ENCODE measurements at regions not wholly inside any gene's neighbourhood (a gene's known extent, or its start where the extent isn't known, plus 50 kb on each side); places are given as distances from the start of the nearest gene placed in this dataset.

DNA sequence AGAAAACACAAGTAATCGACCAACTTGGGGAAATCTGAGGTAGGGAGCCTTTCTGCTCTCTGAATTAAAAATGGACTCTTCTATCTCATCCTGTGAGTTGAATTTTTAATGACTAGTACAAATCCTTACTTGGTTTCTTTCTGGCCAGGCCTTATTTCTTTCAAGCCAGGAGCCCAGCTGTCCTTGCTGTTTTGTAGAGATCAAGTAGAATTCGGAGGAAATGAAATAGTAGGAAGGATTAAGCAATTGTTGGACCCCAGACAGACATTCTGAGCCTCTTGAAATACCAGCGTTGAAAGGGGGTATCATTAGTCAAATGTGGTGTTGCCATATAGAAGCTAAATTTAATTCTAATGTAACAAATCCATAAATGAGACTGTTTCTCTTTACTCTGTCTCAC lies 53.7 kb upstream of the SMIM15 start:
- TF ChIP-seq, protein P1, sequence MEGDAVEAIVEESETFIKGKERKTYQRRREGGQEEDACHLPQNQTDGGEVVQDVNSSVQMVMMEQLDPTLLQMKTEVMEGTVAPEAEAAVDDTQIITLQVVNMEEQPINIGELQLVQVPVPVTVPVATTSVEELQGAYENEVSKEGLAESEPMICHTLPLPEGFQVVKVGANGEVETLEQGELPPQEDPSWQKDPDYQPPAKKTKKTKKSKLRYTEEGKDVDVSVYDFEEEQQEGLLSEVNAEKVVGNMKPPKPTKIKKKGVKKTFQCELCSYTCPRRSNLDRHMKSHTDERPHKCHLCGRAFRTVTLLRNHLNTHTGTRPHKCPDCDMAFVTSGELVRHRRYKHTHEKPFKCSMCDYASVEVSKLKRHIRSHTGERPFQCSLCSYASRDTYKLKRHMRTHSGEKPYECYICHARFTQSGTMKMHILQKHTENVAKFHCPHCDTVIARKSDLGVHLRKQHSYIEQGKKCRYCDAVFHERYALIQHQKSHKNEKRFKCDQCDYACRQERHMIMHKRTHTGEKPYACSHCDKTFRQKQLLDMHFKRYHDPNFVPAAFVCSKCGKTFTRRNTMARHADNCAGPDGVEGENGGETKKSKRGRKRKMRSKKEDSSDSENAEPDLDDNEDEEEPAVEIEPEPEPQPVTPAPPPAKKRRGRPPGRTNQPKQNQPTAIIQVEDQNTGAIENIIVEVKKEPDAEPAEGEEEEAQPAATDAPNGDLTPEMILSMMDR (conservative IDR thresholded peaks at IDR 0.05; ENCODE audit: low read length), result no peak
- DNase-seq (ENCODE audit: low read depth), result no peak

GRCh38 chr5:61216741-61217140 lies 54.5 kb upstream of the SMIM15 start:
- TF ChIP-seq, protein P1 (conservative IDR thresholded peaks at IDR 0.05; ENCODE audit: low read length), result no peak
- no peak overlapping the region for H3K4me3 ChIP-seq (ENCODE audit: low read length)

More for the DNA sequence above, 53.7 kb upstream of the SMIM15 start:
- no peak overlapping the region for H3K4me3 ChIP-seq (ENCODE audit: low read length)

DNA sequence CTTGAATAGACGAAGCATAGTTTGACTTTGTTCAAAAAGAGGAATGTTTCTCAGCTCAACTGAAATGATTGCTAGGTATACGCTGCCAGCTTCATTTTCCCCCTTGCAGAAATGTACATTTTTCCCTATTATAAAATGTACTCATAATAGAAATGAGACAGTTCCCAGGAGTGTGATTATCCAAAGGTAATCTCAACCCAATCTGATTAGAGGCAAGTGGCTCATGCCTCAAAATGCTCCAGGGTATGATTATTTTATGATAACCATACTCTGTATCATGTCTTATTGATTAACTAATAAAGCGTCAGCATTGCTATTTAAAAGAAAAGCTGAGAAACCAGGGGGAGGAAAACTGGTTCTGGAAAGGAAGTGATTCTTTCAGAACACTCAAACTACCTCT lies 54.9 kb upstream of the SMIM15 start:
- H3K4me3 ChIP-seq (ENCODE audit: low read length), result no peak overlapping the region
- TF ChIP-seq, protein P1 (conservative IDR thresholded peaks at IDR 0.05; ENCODE audit: low read length), result no peak
- no peak for DNase-seq (ENCODE audit: low read depth)

More at GRCh38 chr5:61216741-61217140, 54.5 kb upstream of the SMIM15 start:
- DNase-seq (ENCODE audit: low read depth), result no peak

DNA sequence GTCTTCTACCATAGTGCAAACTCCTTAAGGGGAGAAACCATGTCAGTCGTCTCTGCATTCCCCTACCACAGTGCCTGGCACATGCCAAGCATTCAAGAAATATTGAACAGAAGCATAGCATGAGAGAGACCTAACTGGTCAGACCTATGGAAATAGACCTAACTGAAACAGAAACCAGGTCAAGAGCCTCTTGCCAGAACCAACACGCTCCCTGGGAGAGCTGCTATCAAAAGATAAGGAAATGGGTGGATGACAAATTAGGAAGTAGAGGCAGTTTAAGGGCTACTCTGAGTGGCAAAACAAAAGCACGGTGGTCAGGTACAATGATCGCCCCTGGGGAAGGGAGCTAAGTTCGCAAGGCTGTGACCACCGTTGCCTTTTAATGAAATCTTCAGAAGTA lies 66.0 kb upstream of the SMIM15 start:
- DNase-seq (ENCODE audit: low read depth), result no peak
- H3K4me3 ChIP-seq (ENCODE audit: low read length), result no peak overlapping the region
- TF ChIP-seq, protein P1 (conservative IDR thresholded peaks at IDR 0.05; ENCODE audit: low read length), result no peak

DNA sequence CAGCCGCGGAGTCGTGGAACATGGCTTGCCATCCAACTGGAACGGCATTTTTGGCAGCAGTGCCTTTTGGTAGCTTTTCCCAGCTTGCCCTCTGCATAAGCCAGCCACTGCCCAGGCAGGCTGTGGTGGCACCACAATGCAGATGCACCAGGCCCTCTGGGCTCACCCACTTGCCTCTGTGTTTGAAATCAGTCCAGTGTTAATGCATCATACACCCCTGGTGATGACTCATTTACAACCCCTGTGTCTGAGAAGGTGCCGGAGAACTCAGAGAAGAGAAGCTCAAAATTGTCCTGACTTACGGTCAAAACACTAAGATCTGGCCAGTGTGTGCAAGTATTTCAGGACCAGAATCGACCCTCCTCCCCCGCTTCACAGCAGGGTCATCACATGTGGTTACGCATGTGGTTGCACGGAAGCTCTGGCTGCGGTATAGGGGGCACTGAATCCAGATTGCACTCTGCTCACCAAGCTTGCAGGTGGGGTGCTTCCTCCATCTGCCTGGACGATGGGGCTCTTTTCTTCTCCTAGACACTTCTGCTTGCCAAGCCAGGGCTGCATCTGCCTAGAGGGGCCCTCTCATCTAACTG lies 66.5 kb upstream of the SMIM15 start:
- DNase-seq (ENCODE audit: low read depth), result no peak
- TF ChIP-seq, protein P1 (conservative IDR thresholded peaks at IDR 0.05; ENCODE audit: low read length), result no peak
- H3K4me3 ChIP-seq (ENCODE audit: low read length), result no peak overlapping the region

DNA sequence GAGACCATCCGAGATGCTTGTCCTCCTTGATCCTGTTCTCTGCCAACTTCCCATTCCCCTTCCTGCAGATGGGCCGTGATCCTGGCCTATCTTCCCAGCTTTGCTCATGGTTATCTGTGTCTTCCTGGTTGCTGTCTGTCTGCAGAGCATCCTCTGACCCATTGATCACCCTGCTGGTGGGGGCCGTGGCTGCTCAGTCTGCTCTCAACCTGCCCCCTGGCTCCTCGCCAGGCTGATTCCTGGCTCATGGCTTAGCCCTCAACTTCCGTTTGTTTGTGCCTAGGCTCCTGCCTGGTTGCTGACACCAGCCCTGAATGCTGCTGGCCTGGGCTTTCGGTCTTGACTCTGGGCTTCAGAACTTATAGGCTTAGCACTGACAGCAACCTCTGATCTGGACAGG lies 67.1 kb upstream of the SMIM15 start:
- no peak for DNase-seq (ENCODE audit: low read depth)

DNA sequence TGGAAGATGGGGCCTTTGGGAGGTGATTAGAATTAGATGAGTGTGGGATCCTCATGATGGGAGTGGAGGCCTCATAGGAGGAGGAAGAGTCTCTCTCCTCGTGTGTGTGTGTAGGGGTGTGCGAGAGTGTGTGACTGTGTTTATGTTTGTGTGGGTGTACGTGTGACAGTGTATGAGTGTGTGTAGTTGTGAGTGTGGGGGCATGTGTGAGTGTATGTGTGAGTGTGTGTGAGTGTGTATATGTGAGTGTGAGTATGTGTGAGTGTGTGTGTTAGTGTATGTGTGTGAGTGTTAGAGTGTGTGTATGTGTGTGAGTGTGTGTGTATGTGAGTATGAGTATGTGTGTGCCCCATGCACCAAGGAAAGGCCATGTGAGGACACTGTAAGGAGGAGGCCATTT lies 68.2 kb upstream of the SMIM15 start:
- no peak for DNase-seq (ENCODE audit: low read depth)
- H3K4me3 ChIP-seq (ENCODE audit: low read length), result no peak overlapping the region
- TF ChIP-seq, protein P1 (conservative IDR thresholded peaks at IDR 0.05; ENCODE audit: low read length), result no peak

More for the DNA sequence above, 67.1 kb upstream of the SMIM15 start:
- H3K4me3 ChIP-seq (ENCODE audit: low read length), result no peak overlapping the region
- TF ChIP-seq, protein P1 (conservative IDR thresholded peaks at IDR 0.05; ENCODE audit: low read length), result no peak
